Aorta (tissue), 5 donors: ENCODE measurements at regions not wholly inside any gene's neighbourhood (a gene's known extent, or its start where the extent isn't known, plus 50 kb on each side); places are given as distances from the start of the nearest gene placed in this dataset.

Source experiments
- ATAC-seq: fragments of 200-7000 bp; cut with Tn5 transposase; one replicate; pipeline ENCODE4 v1.9.1; 2022; ENCODE audit warnings: moderate library complexity; ENCODE audit not compliant: low FRiP score
- DNase-seq, 2 donors: peaks; one replicate each; pipeline ENCODE4 v3.0.0-alpha.2; 2020
- H3K27ac ChIP-seq, 2 donors: one replicate each; pipeline ENCODE4 v1.5.1; 2013; ENCODE audit warnings: low read length in 2 of 2, mild to moderate bottlenecking in 2 of 2, moderate library complexity in 2 of 2, control low read depth in 1 of 2, inconsistent platforms in 1 of 2, low read depth in 1 of 2
- H3K27me3 ChIP-seq, 2 donors: one replicate each; pipeline ENCODE4 v1.6.1; 2013; ENCODE audit warnings: control low read depth in 1 of 2, low read length in 1 of 2, mild to moderate bottlenecking in 1 of 2, moderate library complexity in 1 of 2; ENCODE audit not compliant: insufficient read depth in 2 of 2, control insufficient read depth in 1 of 2
- H3K36me3 ChIP-seq, 2 donors: one replicate each; pipeline ENCODE4 v1.6.1; 2013; ENCODE audit warnings: control low read depth in 1 of 2, low read length in 1 of 2, mild to moderate bottlenecking in 1 of 2; ENCODE audit not compliant: insufficient read depth in 2 of 2, control insufficient read depth in 1 of 2
- H3K4me1 ChIP-seq, 2 donors: one replicate each; pipeline ENCODE4 v1.6.1; 2013; ENCODE audit warnings: low read length in 2 of 2, control low read depth in 1 of 2, mild to moderate bottlenecking in 1 of 2, moderate library complexity in 1 of 2; ENCODE audit not compliant: insufficient read depth in 2 of 2, control insufficient read depth in 1 of 2
- H3K4me3 ChIP-seq, 2 donors: one replicate each; pipeline ENCODE4 v1.5.1; 2013; ENCODE audit warnings: low read length in 2 of 2, control low read depth in 1 of 2, mild to moderate bottlenecking in 1 of 2
- H3K9me3 ChIP-seq: one replicate; pipeline ENCODE4 v1.6.1; 2013; ENCODE audit warnings: mild to moderate bottlenecking, low read length; ENCODE audit not compliant: control insufficient read depth
- WGBS, 2 donors: extraction: QIAGEN DNeasy Blood & Tissue Kit; methylation state at CpG; one replicate each; pipeline ENCODE4 v1.1.7; 2013; 5-methylcytosine and 5-hydroxymethylcytosine counted together
- intact Hi-C, 2 donors: fragments of 100-400 bp; cut with DNase I; formaldehyde crosslinking; loops; one replicate each; pipeline versions ENCODE4 v1.14.2 to v1.15.0; 2022
- donor health status: healthy with polysubstance abuse.
- donor health status: Bipolar disorder and iron deficiency.
- donor health status: DM: no; HTN: no; CAD: no.
- donor health status: DM: no; HTN: no; CAD: no.
- donor health status: DM: yes; HTN: yes; CAD: no.

DNA sequence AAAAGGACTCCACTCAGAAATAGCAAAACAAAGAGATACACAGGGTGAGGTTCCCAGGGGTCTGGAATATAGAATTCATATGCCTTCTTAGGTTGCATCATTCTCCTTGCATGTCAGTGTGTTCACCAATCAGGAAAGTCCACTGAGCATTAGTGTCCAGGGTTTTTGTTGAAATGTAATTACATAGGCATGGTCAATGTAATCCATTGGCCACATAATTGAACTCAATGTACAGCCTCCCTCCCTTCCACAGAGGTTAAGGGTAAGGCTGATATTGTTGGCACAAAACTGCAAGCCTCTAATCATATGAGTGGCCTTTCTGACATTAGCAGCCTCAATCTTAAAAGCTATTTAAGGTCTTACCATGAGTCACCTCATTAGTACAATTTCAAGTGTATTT, 736.1 kb upstream of the VSTM2A start:
- intact Hi-C loops, result no loop called here
- DNase-seq (no peak), ATAC-seq (no peak)
- Histone ChIP-seq H3K36me3 (no peaks in the 10 kb centered on the region), H3K27ac (no peak overlapping the region), H3K9me3 (no peaks in the 10 kb centered on the region), H3K4me1 (no peaks in the 10 kb centered on the region), H3K27me3 (no peaks in the 10 kb centered on the region), H3K4me3 (no peak overlapping the region)

DNA sequence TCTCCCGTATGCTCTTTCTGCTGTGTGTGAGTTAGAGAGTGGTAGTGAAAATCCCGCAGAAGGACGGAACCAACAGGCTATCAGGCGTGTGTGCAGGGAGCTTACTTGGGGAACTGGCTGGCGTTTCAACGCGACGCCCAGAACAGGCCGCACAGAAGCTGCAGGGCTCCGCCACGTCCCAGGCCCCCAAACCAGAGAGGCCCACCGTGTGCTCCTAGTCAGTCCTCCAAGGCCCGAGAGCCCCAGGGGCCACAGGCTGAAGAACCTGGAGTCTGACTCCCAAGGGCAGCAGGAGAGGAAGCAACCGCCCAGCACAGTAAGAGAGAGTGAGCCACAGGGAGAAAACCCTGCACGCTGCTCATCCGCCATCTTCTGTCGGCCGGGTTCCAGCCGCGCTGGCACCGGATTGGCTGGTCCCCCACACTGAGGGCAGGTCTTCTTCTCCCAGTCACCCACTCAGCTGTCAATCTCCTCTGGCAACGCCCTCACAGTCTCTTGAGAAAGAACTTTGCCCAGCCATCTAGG, 730.6 kb upstream of the VSTM2A start:
- Histone ChIP-seq H3K9me3 (no peaks in the 10 kb centered on the region), H3K4me3 (no peak overlapping the region), H3K36me3 (no peaks in the 10 kb centered on the region), H3K27me3 (no peaks in the 10 kb centered on the region), H3K27ac (no peak overlapping the region), H3K4me1 (no peaks in the 10 kb centered on the region)
- ATAC-seq (no peak), DNase-seq (no peak)
- 91% methylated on average over 22 of the region's 22 CpGs for WGBS, 2 donors
- intact Hi-C loops, result no loop called here

DNA sequence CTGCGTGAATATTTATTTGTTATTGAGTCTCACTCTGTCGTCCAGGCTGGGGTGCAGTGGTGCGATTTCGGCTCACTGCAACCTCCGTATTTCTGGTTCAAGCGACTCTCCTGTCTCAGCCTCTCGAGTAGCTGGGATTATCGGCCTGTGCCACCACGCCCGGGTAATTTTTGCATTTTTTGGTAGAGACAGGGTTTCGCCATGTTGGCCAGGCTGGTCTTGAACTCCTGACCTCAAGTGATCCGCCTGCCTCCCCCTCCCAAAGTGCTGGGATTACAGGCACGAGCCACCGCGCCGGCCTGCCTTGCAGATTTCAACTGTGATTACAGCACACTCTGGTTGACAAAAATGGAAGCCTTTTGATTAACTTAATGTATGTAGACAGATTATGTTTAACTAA, 730.0 kb upstream of the VSTM2A start:
- Histone ChIP-seq H3K4me1 (no peaks in the 10 kb centered on the region), H3K9me3 (no peaks in the 10 kb centered on the region), H3K27me3 (no peaks in the 10 kb centered on the region), H3K36me3 (no peaks in the 10 kb centered on the region), H3K27ac (no peak overlapping the region), H3K4me3 (no peak overlapping the region)
- 90 to 94% methylated on average over 16 of the region's 16 CpGs for WGBS, 2 donors
- intact Hi-C loops, result no loop called here
- no peak for ATAC-seq
- DNase-seq, result no peak

DNA sequence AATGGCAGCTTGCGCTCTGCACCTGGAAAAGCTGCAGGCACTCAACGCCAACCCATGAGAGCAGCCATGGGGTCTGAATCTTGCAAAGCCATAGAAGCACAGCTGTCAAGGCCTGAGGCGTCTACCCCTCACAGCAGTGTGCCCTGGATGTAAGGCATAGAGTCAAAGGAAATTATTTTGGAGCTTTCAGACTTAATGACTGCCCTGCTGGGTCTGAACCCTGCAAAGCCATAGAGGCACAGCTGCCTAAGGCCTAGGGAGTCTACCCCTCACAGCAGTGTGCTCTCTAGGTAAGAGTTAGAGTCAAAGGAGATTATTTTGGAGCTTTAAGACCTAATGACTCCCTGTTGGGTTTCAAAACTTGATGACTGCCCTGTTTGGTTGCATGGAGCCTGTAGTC, 706.9 kb upstream of the VSTM2A start:
- no peak for ATAC-seq
- no peak overlapping the region for H3K4me3 ChIP-seq
- intact Hi-C loops, result no loop called here
- no peak for DNase-seq
- no peaks in the 10 kb centered on the region for H3K36me3 ChIP-seq
- H3K9me3 ChIP-seq, result peaks cover 8% of the 10 kb centered on the region
- H3K27ac ChIP-seq, result no peak overlapping the region
- H3K27me3 ChIP-seq, result no peaks in the 10 kb centered on the region
- 72 to 84% methylated on average over 3 of the region's 3 CpGs for WGBS, 2 donors
- no peaks in the 10 kb centered on the region for H3K4me1 ChIP-seq

DNA sequence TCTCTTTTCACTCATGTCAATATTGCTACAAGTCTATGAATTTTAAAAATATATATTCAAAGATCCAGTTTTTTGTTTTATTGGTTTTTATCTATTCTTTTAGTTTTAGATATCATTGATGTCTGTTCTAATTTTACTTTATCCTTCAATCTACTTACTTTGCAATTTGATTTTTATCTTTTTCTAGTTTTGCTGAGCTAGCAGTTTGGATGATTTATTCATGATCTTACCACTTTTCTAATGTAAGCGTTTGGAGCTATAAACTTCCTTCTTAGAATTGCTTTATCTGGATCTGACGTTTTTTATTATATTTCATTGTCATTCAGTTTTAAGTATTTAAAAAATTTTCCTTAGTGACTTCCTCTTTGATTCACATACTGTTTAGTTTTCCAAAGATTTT, 664.5 kb upstream of the VSTM2A start:
- Histone ChIP-seq H3K9me3 (no peaks in the 10 kb centered on the region), H3K4me1 (no peaks in the 10 kb centered on the region), H3K27ac (no peak overlapping the region), H3K36me3 (no peaks in the 10 kb centered on the region), H3K4me3 (no peak overlapping the region), H3K27me3 (no peaks in the 10 kb centered on the region)
- DNase-seq (no peak), ATAC-seq (no peak)
- intact Hi-C loops, result no loop called here
- WGBS, 2 donors, result 10 to 18% methylated on average over 2 of the region's 2 CpGs

DNA sequence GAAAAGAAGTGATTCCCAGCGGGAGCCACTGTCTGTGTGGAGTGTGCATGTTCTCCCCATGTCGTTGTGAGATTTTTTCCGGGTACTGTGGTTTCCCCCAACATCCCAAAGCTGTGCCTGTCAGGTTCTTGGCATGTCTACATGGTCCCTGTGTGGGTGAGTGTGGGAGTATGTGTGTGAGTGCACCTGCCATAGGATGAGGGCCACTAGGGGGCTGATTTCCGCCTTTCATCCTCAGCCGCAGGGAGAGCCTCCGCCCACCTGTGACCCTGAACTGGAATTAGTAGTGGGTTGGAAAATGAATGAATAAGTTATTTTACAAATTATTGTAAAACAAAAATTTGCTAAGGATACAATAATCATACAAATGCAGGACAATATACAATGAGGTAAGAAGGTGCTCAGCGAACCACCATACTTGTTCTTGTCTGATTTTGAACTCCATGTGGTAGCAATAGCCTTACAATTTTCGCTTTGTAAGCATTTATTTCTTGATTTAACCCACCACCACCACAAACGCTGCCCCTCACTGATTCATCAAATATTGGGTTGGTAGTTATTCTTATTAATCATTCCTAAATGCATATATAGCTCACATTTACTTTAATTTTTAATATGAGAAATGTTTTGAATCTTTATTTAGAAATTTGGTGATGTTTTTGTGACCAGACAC, 641.2 kb upstream of the VSTM2A start:
- ATAC-seq (no peak), DNase-seq (no peak)
- H3K27ac ChIP-seq, result no peak overlapping the region
- WGBS, 2 donors, result 76 to 79% methylated on average over 9 of the region's 9 CpGs
- H3K9me3 ChIP-seq, result peaks cover 2% of the 10 kb centered on the region
- no peaks in the 10 kb centered on the region for H3K4me1 ChIP-seq
- intact Hi-C loops, result no loop called here
- H3K27me3 ChIP-seq, result no peaks in the 10 kb centered on the region
- no peaks in the 10 kb centered on the region for H3K36me3 ChIP-seq
- H3K4me3 ChIP-seq, result no peak overlapping the region

DNA sequence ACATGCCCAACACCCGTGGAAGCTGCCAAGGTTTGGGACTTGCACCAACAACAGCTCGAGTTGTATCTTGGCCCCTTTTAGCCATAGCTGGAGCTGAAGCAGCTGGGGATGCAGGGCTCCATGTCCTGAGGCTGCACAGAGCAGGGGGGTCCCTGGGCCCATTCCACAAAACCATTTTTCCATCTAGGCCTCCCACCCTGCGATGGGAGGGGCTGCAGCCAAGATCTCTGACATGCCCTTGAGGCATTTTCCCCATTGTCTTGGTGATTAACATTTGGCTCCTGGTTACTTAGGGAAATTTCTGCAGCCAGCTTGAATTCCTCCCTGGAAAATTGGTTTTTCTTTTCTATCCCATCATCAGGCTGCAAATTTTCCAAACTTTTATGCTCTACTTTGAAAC, 637.8 kb upstream of the VSTM2A start:
- no peak for DNase-seq
- peaks cover 2% of the 10 kb centered on the region for H3K9me3 ChIP-seq
- WGBS, 2 donors, result 56 to 58% methylated on average over 3 of the region's 3 CpGs
- no peaks in the 10 kb centered on the region for H3K36me3 ChIP-seq
- no peaks in the 10 kb centered on the region for H3K27me3 ChIP-seq
- H3K27ac ChIP-seq, result no peak overlapping the region
- no peak for ATAC-seq
- intact Hi-C loops, result no loop called here
- no peaks in the 10 kb centered on the region for H3K4me1 ChIP-seq
- H3K4me3 ChIP-seq, result no peak overlapping the region

DNA sequence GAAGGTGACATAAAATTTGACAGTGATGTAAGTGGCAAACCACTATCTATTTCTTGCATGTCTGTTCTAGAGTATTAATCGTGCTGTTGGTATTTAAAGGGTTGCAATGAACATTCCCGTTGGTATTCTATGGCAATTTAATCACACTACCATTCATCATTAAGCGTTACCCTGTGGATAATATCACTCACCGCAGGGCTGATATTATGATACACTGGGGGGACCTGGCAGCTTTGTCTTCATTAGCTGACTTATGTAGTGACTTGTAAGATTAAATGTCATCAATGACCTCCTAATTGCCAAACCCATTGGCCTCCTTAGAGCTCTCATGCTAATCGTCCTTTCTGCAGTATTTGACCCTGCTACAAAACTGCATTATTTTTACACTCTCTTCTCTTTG, 624.5 kb upstream of the VSTM2A start:
- no peaks in the 10 kb centered on the region for H3K36me3 ChIP-seq
- 57% methylated on average over 5 of the region's 5 CpGs for WGBS, 2 donors
- ATAC-seq (no peak), DNase-seq (no peak)
- no peak overlapping the region for H3K4me3 ChIP-seq
- no peak overlapping the region for H3K27ac ChIP-seq
- H3K27me3 ChIP-seq, result no peaks in the 10 kb centered on the region
- H3K9me3 ChIP-seq, result no peaks in the 10 kb centered on the region
- H3K4me1 ChIP-seq, result no peaks in the 10 kb centered on the region
- intact Hi-C loops, result no loop called here

DNA sequence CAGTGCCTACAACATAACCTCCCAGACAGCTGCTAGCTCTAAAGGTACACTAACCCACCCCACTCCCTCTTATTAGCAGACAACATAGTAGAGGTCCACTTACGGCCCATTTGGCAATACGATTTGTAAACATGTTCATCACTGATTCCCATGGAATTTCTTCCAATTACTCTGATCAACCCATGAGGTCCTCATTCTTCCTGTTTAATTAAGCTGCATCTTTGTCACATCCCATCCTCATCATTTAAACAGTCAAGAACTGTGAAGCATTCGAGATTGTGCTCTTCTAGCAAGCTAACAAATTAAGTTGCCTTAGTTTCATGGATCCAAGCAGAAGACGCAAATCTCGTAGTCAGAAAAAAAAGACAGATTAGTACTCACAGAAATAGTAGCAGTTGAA, 622.2 kb upstream of the VSTM2A start:
- no peaks in the 10 kb centered on the region for H3K36me3 ChIP-seq
- intact Hi-C loops, result no loop called here
- no peak overlapping the region for H3K27ac ChIP-seq
- ATAC-seq (no peak), DNase-seq (no peak)
- H3K27me3 ChIP-seq, result no peaks in the 10 kb centered on the region
- H3K4me3 ChIP-seq, result no peak overlapping the region
- WGBS, 2 donors, result 85 to 87% methylated on average over 5 of the region's 5 CpGs
- H3K9me3 ChIP-seq, result no peaks in the 10 kb centered on the region
- no peaks in the 10 kb centered on the region for H3K4me1 ChIP-seq
